ENCODE measurements at regions not wholly inside any gene's neighbourhood (a gene's known extent, or its start where the extent isn't known, plus 50 kb on each side); places are given as distances from the start of the nearest gene placed in this dataset.

GRCh38 chr18:56511996-56512395 is 126.4 kb downstream of the TXNL1 start:
- Histone ChIP-seq H3K4me1 (ENCODE audit: low read depth) (no peaks in the 10 kb centered on the region), H3K4me3 (no peak overlapping the region), H3K9me3 (no peaks in the 10 kb centered on the region), H3K36me3 (ENCODE audit: low read depth) (no peaks in the 10 kb centered on the region)
- DNase-seq (no peak), ATAC-seq (no peak)
- TF ChIP-seq, protein P1, sequence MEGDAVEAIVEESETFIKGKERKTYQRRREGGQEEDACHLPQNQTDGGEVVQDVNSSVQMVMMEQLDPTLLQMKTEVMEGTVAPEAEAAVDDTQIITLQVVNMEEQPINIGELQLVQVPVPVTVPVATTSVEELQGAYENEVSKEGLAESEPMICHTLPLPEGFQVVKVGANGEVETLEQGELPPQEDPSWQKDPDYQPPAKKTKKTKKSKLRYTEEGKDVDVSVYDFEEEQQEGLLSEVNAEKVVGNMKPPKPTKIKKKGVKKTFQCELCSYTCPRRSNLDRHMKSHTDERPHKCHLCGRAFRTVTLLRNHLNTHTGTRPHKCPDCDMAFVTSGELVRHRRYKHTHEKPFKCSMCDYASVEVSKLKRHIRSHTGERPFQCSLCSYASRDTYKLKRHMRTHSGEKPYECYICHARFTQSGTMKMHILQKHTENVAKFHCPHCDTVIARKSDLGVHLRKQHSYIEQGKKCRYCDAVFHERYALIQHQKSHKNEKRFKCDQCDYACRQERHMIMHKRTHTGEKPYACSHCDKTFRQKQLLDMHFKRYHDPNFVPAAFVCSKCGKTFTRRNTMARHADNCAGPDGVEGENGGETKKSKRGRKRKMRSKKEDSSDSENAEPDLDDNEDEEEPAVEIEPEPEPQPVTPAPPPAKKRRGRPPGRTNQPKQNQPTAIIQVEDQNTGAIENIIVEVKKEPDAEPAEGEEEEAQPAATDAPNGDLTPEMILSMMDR (IDR thresholded peaks at IDR 0.05): no peak
- intact Hi-C loops (cut with DNase I, micrococcal nuclease): no loop called here

GRCh38 chr18:56510108-56510507 is 128.3 kb downstream of the TXNL1 start:
- no peaks in the 10 kb centered on the region for H3K36me3 ChIP-seq (ENCODE audit: low read depth)
- H3K9me3 ChIP-seq: no peaks in the 10 kb centered on the region
- no peaks in the 10 kb centered on the region for H3K4me1 ChIP-seq (ENCODE audit: low read depth)
- H3K4me3 ChIP-seq: no peak overlapping the region
- ATAC-seq: no peak
- TF ChIP-seq, protein P1 (IDR thresholded peaks at IDR 0.05): no peak
- no peak for DNase-seq
- intact Hi-C loops (cut with DNase I, micrococcal nuclease): no loop called here

DNA sequence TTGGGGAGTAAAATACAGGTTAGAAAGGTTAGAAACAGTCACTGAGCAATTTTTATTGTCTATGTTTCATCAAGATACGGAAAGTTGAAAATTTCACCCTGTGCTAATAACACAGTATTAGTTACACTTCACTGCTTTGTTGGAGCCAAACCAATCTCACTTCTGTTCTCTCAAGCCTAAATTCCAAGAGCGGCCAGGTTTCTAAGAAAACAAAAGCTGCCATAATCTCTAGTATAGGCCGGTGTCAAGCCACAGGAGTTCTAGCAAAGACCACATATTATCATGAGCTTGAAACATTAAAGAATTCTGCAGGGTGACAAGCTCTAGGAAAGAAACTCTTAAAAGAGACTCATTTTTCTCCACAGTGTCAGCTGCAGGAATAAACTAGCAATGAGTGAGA is 128.7 kb downstream of the TXNL1 start:
- no peaks in the 10 kb centered on the region for H3K36me3 ChIP-seq (ENCODE audit: low read depth)
- no peaks in the 10 kb centered on the region for H3K4me1 ChIP-seq (ENCODE audit: low read depth)
- no peaks in the 10 kb centered on the region for H3K9me3 ChIP-seq
- H3K4me3 ChIP-seq: no peak overlapping the region
- ATAC-seq: no peak
- no peak for DNase-seq
- intact Hi-C loops (cut with DNase I, micrococcal nuclease): no loop called here
- TF ChIP-seq, protein P1 (IDR thresholded peaks at IDR 0.05): no peak

DNA sequence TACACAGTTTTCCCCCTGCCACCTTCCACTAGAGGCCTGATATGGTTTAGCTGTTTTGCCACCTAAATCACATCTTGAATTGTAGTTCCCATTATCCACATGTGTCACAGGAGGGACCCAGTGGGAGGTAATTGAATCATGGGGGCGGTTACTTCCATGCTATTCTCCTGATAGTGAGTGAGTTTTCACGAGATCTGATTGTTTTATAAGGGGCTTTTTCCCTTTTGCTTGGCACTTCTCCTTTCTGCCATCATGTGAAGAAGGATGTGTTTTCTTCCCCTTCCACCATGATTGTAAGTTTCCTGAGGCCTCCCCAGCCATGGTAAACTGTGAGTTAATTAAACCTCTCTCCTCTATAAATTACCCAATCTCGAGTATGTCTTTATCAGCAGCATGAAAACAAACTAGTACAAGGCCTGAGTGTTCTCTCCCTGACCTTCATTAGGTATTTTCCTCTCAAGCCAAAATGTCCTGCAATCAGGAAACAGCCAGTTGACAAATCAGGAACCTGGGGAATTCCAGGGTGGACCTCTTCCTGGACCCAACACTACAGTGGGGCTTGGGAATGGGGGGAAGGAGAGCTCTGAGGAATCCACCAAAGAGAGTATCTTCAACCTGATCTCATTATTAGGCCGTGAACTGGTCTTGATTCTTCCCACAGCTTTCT is 129.9 kb downstream of the TXNL1 start:
- intact Hi-C loops (cut with DNase I, micrococcal nuclease): no loop called here
- ATAC-seq (no peak), DNase-seq (no peak)
- Histone ChIP-seq H3K36me3 (ENCODE audit: low read depth) (no peaks in the 10 kb centered on the region), H3K4me1 (ENCODE audit: low read depth) (no peaks in the 10 kb centered on the region), H3K9me3 (no peaks in the 10 kb centered on the region), H3K4me3 (no peak overlapping the region)
- TF ChIP-seq, protein P1 (IDR thresholded peaks at IDR 0.05): no peak

GRCh38 chr18:56505971-56506370 is 132.4 kb downstream of the TXNL1 start:
- TF ChIP-seq, protein P1 (IDR thresholded peaks at IDR 0.05): no peak
- Histone ChIP-seq H3K36me3 (ENCODE audit: low read depth) (no peaks in the 10 kb centered on the region), H3K4me3 (no peak overlapping the region), H3K9me3 (no peaks in the 10 kb centered on the region), H3K4me1 (ENCODE audit: low read depth) (no peaks in the 10 kb centered on the region)
- DNase-seq (no peak), ATAC-seq (no peak)
- intact Hi-C loops (cut with DNase I, micrococcal nuclease): no loop called here

GRCh38 chr18:56505293-56505692 is 133.1 kb downstream of the TXNL1 start:
- TF ChIP-seq, protein P1 (IDR thresholded peaks at IDR 0.05): no peak
- Histone ChIP-seq H3K36me3 (ENCODE audit: low read depth) (no peaks in the 10 kb centered on the region), H3K4me1 (ENCODE audit: low read depth) (no peaks in the 10 kb centered on the region), H3K9me3 (no peaks in the 10 kb centered on the region), H3K4me3 (no peak overlapping the region)
- intact Hi-C loops (cut with DNase I, micrococcal nuclease): no loop called here
- ATAC-seq (no peak), DNase-seq (no peak)

Measured in mucosa of descending colon (tissue), 3 donors.